IMR-90 (cell line): ENCODE measurements at regions not wholly inside any gene's neighbourhood (a gene's known extent, or its start where the extent isn't known, plus 50 kb on each side); places are given as distances from the start of the nearest gene placed in this dataset.
"Not testable (repeated sequence)": the region's sequence is repeated elsewhere in the genome, so short reads cannot be mapped to it uniquely, and the experiment has no call there.

Source experiments
- CTCF ChIP-seq: conservative IDR thresholded peaks from 2 replicates; pipeline ENCODE4 v1.5.1; 2012; ENCODE audit warnings: mild to moderate bottlenecking, low read depth, low read length, improper control_type of control experiment
- MXI1 ChIP-seq: IDR thresholded peaks from 2 replicates; pipeline ENCODE4 v1.6.1; 2012; ENCODE audit warnings: low read depth, mild to moderate bottlenecking, low read length, moderate library complexity, borderline replicate concordance
- RFX5 ChIP-seq: IDR thresholded peaks from 2 replicates; pipeline ENCODE4 v1.8.0; 2012; ENCODE audit warnings: low read depth, mild to moderate bottlenecking, low read length, moderate library complexity
- SMC3 ChIP-seq: fragments of 150-350 bp; IDR thresholded peaks from 2 replicates; pipeline ENCODE4 v1.6.1; 2016; ENCODE audit warnings: low read depth, mild to moderate bottlenecking, antibody characterized with exemption, low read length, moderate library complexity

GRCh38 chr1:233838207-233838606, 66.3 kb upstream of the SLC35F3 start:
- TF ChIP-seq MXI1, CTCF, RFX5, SMC3: not testable (repeated sequence)
